ENCODE measurements at regions not wholly inside any gene's neighbourhood (a gene's known extent, or its start where the extent isn't known, plus 50 kb on each side); places are given as distances from the start of the nearest gene placed in this dataset.

DNA sequence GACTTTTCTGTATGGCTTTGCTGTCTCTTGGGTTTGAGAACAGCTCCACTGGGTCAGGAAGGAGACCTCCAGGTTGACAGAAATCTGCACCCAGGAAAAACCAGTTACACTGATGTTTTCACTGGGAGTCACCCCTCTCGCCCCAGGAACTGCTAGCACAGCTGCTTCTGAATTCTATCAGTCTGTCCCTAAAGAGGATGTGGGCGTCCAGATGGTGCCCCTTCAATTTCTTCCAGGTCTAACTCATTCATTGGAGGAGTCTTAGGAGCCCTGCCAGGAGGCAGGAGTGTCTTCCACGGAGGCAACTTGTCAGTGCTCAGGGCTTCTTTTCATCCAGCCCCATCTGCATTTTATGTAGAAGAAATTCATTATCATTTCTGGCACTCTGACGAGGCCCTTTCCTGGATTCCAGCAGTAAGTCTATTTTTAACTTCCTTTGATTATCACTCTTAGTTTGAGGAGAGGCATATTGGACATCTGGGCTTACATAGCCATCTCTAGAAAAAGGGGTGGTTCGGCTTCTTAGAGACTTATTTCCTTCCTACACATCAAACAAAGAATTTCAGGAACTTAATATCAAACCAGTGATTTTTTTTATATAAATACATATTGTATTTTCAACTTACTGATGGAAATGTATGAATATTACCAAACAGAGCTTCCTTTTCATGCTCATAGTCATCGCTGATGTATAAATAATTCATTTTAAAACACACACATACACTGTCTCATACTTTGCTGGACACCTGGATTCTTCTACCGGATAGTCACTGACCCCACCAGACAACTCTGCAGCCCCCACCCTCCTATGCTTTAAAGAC lies 148.8 kb downstream of the IRX2 start:
- DNase-seq (ENCODE audit: low read depth): no peak

DNA sequence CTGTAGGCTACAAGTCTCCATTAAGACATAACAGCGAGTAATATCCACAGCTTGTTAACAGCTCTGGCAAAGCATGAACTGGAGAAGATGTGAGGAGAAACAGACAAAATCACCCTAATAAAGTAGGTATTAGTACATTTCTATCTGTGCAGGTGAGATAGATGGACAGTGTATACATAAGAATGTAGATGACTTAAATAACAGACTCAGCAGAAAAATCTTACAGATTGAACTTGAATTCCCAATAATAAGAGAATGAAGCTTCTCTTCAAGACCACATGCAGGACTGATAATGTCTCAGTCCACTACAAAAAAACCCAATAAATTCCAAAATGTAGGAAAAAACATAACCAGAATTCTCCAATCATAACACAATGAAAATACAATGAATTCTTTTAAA lies 153.0 kb downstream of the IRX2 start:
- DNase-seq (ENCODE audit: low read depth): no peak

DNA sequence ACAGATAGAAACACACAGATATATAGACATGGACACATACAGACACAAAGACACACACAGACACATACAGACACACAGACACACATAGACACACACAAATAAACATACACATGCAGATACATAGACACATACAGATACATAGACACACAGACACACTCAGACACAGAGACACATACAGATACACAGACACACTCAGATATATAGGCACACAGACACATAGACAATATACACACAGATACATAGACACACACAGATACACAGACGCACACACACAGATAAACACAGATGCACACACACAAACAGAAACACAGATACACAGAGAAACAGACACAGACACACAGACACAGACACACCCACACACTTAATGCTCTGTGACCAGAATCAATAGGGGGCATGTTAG lies 156.8 kb downstream of the IRX2 start:
- no peak for DNase-seq (ENCODE audit: low read depth)

DNA sequence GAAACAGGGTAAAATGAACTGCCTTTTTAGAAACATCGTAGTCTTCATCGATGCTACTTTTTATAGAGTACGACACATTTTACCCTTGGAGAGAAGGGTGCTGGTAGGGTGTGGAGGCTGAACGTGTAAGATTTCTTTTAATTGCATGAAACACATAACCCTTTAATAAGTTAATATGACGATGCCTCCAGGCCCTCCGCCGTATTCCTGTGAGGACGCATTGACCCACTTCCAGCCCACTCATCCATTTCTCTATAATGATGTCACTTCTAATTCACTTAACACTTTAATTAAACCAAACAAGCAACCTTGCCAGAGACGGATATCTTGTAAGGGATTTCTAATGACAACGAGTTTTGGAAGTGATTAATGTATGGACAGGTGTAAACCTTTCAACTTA lies 158.7 kb downstream of the IRX2 start:
- DNase-seq (ENCODE audit: low read depth): no peak

GRCh38 chr5:2591777-2592453 lies 159.6 kb downstream of the IRX2 start:
- no peak for DNase-seq (ENCODE audit: low read depth)

- DNase-seq (ENCODE audit: low read depth): no peak
These were observed 162.5 kb downstream of the IRX2 start for GRCh38 chr5:2588850-2589501.

GRCh38 chr5:2587189-2588031 lies 164.1 kb downstream of the IRX2 start:
- DNase-seq (ENCODE audit: low read depth): no peak

- DNase-seq (ENCODE audit: low read depth): no peak
These were observed 165.3 kb downstream of the IRX2 start for GRCh38 chr5:2586016-2586715.

DNA sequence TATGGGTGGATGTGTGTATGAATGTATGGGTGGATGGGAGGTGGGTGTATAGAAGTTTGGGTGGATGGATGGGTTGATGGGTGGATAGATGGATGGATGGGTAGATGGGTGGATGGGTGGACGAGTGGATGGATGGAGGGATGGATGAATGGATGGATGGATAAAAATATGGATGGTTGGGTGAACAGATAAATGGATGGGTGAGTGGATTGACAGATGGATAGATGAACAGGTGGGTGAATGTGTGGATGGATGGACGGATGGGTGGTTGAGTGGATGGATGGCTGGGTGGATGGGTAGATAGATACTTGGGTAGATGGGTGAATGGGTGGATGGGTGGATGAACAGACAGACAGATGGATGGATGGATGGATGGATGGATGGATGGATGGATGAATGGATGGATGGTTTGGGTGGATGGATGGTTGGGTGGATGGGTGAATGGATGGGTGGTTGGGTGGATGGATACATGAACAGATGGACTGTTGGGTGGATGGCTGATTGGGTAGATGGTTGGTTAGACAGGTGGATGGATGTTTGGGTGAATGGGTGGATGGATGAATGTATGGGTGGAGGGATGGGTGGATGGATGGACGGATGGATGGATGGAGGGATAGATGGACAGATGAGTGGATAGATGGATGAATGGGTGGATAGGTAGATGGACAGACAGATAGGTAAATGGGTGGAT lies 166.8 kb downstream of the IRX2 start:
- no peak for DNase-seq (ENCODE audit: low read depth)

DNA sequence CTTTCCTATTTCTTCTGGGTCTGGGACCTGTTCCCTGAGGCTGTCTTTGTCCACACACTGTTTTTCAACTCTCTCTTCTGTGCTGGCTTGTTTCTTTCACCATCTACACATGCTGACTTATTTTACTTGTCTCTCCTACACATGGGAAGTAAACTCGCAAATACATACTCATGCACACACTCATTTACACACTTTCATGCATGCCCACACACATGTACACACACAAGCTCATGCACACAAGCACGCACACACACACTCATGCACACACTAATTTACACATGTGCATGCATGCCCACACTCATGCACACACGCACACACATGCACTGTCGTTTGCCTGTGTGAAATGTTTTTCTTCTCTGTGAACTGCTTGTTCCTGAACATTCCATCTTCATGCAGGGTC lies 169.0 kb downstream of the IRX2 start:
- no peak for DNase-seq (ENCODE audit: low read depth)

DNA sequence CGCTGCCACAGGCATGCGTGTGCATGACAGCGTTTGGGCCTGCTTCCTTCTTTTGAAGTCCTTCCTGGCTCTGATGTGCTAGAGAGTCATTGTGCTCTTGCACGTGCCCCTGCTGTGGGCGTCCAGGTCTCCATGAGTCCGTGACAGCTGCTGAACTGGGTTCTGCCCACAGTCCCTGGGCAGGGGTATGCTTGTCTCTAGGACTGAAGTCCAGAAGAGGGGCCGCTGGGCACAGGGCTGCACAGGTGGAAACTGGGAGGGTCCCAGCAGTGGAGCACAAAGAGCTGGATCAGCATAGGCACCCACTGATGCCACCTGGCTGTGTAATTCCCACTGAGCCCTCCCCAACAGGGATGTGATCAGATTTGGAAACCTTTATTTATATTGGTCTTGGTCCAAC lies 169.4 kb downstream of the IRX2 start:
- DNase-seq (ENCODE audit: low read depth): no peak

GRCh38 chr5:2581418-2581817 lies 170.1 kb downstream of the IRX2 start:
- DNase-seq (ENCODE audit: low read depth): no peak

- no peak for DNase-seq (ENCODE audit: low read depth)
These were observed 172.4 kb downstream of the IRX2 start for GRCh38 chr5:2579126-2579525.

- no peak for DNase-seq (ENCODE audit: low read depth)
These were observed 174.0 kb downstream of the IRX2 start for GRCh38 chr5:2577312-2578036.

DNA sequence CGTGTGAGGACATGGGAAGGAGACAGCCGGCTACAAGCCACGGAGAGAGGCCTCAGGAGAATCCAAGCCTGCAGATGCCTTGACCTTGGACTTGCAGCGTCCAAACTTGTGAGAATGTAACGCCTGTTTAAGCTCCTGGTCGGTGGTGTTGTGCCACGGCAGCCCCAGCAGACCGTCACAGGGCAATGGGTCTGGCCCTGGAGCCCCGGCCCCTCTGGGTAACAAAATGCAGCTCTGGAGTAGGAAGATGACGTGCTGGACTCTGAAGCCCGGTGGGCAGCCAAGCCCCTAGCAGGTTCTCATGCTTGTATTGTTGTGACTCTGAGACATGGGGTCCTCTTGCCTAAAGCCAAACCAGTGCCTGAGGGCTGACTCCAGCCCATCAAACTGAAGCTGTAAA lies 174.7 kb downstream of the IRX2 start:
- no peak for DNase-seq (ENCODE audit: low read depth)

DNA sequence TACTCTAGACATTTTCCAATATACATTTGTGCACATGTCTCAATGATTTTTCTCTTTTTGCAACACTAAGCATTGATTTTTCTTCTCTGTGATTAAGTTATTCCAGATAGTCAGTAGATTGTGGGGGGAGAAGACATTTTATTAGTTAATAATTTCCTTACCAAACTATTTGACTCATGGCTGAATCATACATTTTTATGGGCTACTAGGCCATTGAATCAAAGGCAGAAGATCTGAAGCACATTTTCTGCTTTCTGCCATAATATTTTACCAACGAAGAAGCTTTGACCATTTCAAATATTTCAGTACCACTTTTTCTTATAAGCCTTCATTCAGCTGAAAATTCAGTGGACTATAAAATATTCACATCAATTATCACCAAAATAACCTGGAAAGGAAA lies 175.6 kb downstream of the IRX2 start:
- no peak for DNase-seq (ENCODE audit: low read depth)

DNA sequence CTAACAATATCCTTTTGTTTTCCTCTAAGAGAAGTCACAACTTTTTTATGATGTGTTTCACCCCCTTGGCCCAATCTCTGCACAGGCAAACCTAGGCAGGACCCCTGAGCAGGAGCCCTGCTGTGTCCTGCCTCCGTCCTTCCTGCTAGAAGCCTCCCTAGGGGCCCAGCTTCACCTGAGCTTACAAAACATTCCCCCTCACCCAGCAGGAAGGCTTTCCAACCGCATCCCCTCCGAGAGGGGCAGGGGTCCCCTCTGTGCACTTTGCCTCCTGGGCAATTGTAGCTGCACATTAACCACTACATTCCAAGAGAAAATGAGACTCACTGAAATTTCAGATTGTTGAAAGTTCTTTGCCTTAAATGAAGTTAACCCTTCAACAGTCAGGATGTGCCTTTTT lies 176.2 kb downstream of the IRX2 start:
- DNase-seq (ENCODE audit: low read depth): no peak

DNA sequence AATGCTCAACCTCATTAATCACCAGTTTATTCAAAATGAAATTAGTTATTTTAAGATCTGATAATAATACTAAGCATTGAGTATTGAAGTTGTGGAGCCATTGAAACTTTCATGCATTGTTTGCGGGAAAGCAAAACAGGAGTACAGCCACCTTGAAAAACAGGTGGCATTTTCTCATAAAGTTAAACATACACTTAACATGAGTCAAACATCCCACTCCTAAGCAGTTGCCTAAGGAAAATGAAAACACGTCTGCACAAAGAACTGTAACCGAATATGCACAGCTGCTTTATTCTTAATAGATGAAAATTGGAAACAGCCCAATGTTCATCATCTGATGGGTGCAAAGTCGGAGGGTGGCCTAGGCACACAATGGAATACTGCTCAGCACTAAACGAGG lies 177.3 kb downstream of the IRX2 start:
- no peak for DNase-seq (ENCODE audit: low read depth)

DNA sequence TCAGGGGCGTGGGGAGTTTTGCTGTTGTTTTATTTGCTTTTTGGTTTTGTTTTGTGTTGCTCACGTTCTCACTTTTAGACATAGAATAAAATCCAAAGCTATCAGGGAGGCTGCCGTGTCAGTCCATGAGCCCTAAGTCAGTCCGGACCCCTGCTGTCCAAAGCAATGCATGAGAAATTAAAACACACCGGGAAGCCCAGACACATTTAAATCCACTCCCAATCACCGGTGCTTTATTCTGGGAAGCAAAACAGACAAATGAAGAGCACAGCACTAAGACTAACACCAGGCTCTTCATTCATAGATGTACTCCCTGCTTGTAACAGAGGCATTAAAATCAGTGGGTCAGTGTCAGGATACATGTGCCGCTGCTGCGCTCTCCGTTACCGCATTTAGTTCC lies 180.9 kb downstream of the IRX2 start:
- DNase-seq (ENCODE audit: low read depth): no peak

GRCh38 chr5:2569774-2570542 lies 181.5 kb downstream of the IRX2 start:
- DNase-seq (ENCODE audit: low read depth): no peak

All from fibroblast of the conjunctiva (primary cell).